C4-2B (cell line): ENCODE measurements at regions not wholly inside any gene's neighbourhood (a gene's known extent, or its start where the extent isn't known, plus 50 kb on each side); places are given as distances from the start of the nearest gene placed in this dataset.

ENCODE experiments used
- ZFX ChIP-seq: fragments of 450-650 bp; IDR thresholded peaks from 2 replicates; pipeline ENCODE4 v1.6.1; 2017
- TF ChIP-seq, protein P1 (sequence below): fragments of 450-650 bp; conservative IDR thresholded peaks from 2 replicates; pipeline ENCODE4 v1.5.1; 2017; ENCODE audit warnings: mild to moderate bottlenecking

DNA sequence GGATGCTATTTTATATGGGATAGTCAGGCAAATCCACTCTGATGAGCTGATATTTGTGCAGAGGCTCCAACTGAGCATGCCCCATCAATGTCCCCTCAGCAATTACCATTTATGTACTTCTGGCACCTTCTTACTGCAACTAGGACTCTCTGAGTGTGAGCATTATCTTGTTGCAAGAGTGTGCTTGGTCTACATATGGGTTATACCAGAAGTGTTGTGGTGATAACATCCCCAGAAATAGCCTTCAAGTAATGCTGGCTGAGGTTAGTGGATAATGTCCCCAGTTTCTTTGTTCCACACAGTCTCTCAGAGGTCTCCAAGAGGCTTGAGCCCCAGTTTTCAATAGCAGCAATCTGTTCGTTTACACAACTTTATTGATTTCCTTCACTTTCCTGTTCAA is 408.6 kb downstream of the JRKL start:
- TF ChIP-seq, protein P1, sequence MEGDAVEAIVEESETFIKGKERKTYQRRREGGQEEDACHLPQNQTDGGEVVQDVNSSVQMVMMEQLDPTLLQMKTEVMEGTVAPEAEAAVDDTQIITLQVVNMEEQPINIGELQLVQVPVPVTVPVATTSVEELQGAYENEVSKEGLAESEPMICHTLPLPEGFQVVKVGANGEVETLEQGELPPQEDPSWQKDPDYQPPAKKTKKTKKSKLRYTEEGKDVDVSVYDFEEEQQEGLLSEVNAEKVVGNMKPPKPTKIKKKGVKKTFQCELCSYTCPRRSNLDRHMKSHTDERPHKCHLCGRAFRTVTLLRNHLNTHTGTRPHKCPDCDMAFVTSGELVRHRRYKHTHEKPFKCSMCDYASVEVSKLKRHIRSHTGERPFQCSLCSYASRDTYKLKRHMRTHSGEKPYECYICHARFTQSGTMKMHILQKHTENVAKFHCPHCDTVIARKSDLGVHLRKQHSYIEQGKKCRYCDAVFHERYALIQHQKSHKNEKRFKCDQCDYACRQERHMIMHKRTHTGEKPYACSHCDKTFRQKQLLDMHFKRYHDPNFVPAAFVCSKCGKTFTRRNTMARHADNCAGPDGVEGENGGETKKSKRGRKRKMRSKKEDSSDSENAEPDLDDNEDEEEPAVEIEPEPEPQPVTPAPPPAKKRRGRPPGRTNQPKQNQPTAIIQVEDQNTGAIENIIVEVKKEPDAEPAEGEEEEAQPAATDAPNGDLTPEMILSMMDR: no peak
- TF ChIP-seq ZFX: no peak
